OCI-LY1 (cell line): ENCODE measurements at regions not wholly inside any gene's neighbourhood (a gene's known extent, or its start where the extent isn't known, plus 50 kb on each side); places are given as distances from the start of the nearest gene placed in this dataset.

Experiments used
- H2AFZ ChIP-seq: fragments of 200-600 bp; sonication (generic), shearing (Covaris generic); 2 replicates; pipeline ENCODE4 v1.6.0; 2014; ENCODE audit warnings: antibody characterized with exemption, mild to moderate bottlenecking, low read length
- H3F3A ChIP-seq: fragments of 200-600 bp; sonication (generic), shearing (Covaris generic); 2 replicates; pipeline ENCODE4 v1.6.0; 2014; ENCODE audit warnings: mild to moderate bottlenecking, antibody characterized with exemption, low read length, moderate library complexity; ENCODE audit not compliant: insufficient read depth
- H3K27ac ChIP-seq: fragments of 200-600 bp; sonication (generic); 2 replicates; pipeline ENCODE4 v1.5.1; 2014; ENCODE audit warnings: low read length, mixed run types, mild to moderate bottlenecking, low read depth; ENCODE audit not compliant: poor library complexity, severe bottlenecking
- H3K27me3 ChIP-seq: fragments of 200-600 bp; sonication (generic); 2 replicates; pipeline ENCODE4 v1.6.0; 2014; ENCODE audit warnings: antibody characterized with exemption, mild to moderate bottlenecking, low read length, moderate library complexity; ENCODE audit not compliant: insufficient read depth
- H3K36me3 ChIP-seq: fragments of 200-600 bp; sonication (generic); 2 replicates; pipeline ENCODE4 v1.6.1; 2014; ENCODE audit warnings: mild to moderate bottlenecking, antibody characterized with exemption, low read length, moderate library complexity, mixed read lengths; ENCODE audit not compliant: insufficient read depth
- H3K4me1 ChIP-seq: fragments of 200-600 bp; sonication (generic); 2 replicates; pipeline ENCODE4 v1.5.1; 2014; ENCODE audit warnings: mild to moderate bottlenecking, low read length, moderate library complexity; ENCODE audit not compliant: insufficient read depth, severe bottlenecking
- H3K4me2 ChIP-seq: fragments of 200-600 bp; sonication (generic), shearing (Covaris generic); 2 replicates; pipeline ENCODE4 v1.6.1; 2014; ENCODE audit warnings: low read length
- H3K4me3 ChIP-seq: fragments of 200-600 bp; sonication (generic); 2 replicates; pipeline ENCODE4 v1.5.1; 2014; ENCODE audit warnings: low read length, low read depth, mild to moderate bottlenecking, mixed read lengths; ENCODE audit not compliant: poor library complexity, severe bottlenecking
- H3K79me2 ChIP-seq: fragments of 200-600 bp; shearing (Covaris generic); 2 replicates; pipeline ENCODE4 v1.6.1; 2016; ENCODE audit warnings: mixed run types, low read length, mixed read lengths; ENCODE audit not compliant: insufficient read depth
- H3K9ac ChIP-seq: fragments of 200-600 bp; sonication (generic), shearing (Covaris generic); 2 replicates; pipeline ENCODE4 v1.6.1; 2014; ENCODE audit warnings: mild to moderate bottlenecking, low read length, mixed read lengths
- H3K9me2 ChIP-seq: fragments of 200-600 bp; sonication (generic), shearing (Covaris generic); 2 replicates; pipeline ENCODE4 v1.6.1; 2014; ENCODE audit warnings: low read depth, mild to moderate bottlenecking, low read length, mixed read lengths
- H3K9me3 ChIP-seq: fragments of 200-600 bp; shearing (Covaris generic); 2 replicates; pipeline ENCODE4 v1.6.1; 2014; ENCODE audit warnings: low read length, mixed read lengths
- H4K20me1 ChIP-seq: fragments of 200-600 bp; sonication (generic), shearing (Covaris generic); 2 replicates; pipeline ENCODE4 v1.6.0; 2016; ENCODE audit warnings: mild to moderate bottlenecking, low read length; ENCODE audit not compliant: insufficient read depth
- CTCF ChIP-seq: fragments of 200-600 bp; sonication (generic), shearing (Covaris generic); IDR thresholded peaks from 2 replicates; pipeline ENCODE4 v1.5.1; 2017; ENCODE audit warnings: mild to moderate bottlenecking, antibody characterized with exemption, low read length, moderate library complexity, mixed read lengths
- EZH2 ChIP-seq: fragments of 200-600 bp; sonication (generic), shearing (Covaris generic); IDR thresholded peaks from 2 replicates; pipeline ENCODE4 v1.8.0; 2017; ENCODE audit warnings: borderline replicate concordance, mixed run types, mild to moderate bottlenecking, antibody characterized with exemption, low read length, moderate library complexity, mixed read lengths

- no peak overlapping the region for H3K9ac ChIP-seq
- H3K9me3 ChIP-seq: no peaks in the 10 kb centered on the region
- H3K79me2 ChIP-seq: no peaks in the 10 kb centered on the region
- no peak overlapping the region for H3K27ac ChIP-seq
- no peaks in the 10 kb centered on the region for H3F3A ChIP-seq
- H3K27me3 ChIP-seq: no peaks in the 10 kb centered on the region
- H3K9me2 ChIP-seq: no peaks in the 10 kb centered on the region
- H3K4me1 ChIP-seq: no peaks in the 10 kb centered on the region
- no peak overlapping the region for H3K4me3 ChIP-seq
- H2AFZ ChIP-seq: no peak overlapping the region
- no peaks in the 10 kb centered on the region for H4K20me1 ChIP-seq
- H3K4me2 ChIP-seq: no peak overlapping the region
- no peak for TF ChIP-seq CTCF
- no peak for TF ChIP-seq EZH2
- no peaks in the 10 kb centered on the region for H3K36me3 ChIP-seq
Measured at GRCh38 chr2:181273986-181274385, 183.2 kb upstream of the ITGA4 start.

DNA sequence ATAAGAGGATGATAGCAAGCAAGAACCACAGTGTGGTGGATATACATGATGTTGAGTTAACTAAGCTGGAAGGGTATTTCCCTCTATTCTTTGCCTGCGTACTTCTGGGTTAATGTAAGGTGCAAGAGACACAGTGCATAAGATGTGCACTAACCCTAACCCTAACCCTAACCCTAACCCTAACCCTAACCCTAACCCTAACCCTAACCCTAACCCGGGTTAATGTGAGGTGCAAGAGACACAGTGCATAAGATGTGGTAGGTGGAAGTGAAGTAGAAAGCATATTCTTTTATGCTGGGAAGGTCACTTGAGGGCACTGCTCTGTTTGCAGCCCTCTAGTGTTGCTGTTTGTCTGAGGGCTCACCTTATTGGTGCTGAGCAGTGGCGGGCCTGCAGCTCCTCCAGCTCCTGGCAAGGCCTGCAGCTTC lies 181.5 kb upstream of the ITGA4 start:
- H3K9ac ChIP-seq: no peak overlapping the region
- no peak overlapping the region for H3K27ac ChIP-seq
- H2AFZ ChIP-seq: no peak overlapping the region
- no peaks in the 10 kb centered on the region for H4K20me1 ChIP-seq
- no peak overlapping the region for H3K4me3 ChIP-seq
- no peaks in the 10 kb centered on the region for H3K9me3 ChIP-seq
- H3K9me2 ChIP-seq: no peaks in the 10 kb centered on the region
- no peaks in the 10 kb centered on the region for H3K79me2 ChIP-seq
- TF ChIP-seq CTCF: no peak
- TF ChIP-seq EZH2: no peak
- H3K36me3 ChIP-seq: no peaks in the 10 kb centered on the region
- no peaks in the 10 kb centered on the region for H3F3A ChIP-seq
- no peaks in the 10 kb centered on the region for H3K27me3 ChIP-seq
- H3K4me2 ChIP-seq: no peak overlapping the region
- no peaks in the 10 kb centered on the region for H3K4me1 ChIP-seq

- H2AFZ ChIP-seq: no peak overlapping the region
- no peaks in the 10 kb centered on the region for H3K27me3 ChIP-seq
- no peaks in the 10 kb centered on the region for H4K20me1 ChIP-seq
- H3K4me3 ChIP-seq: no peak overlapping the region
- no peaks in the 10 kb centered on the region for H3K4me1 ChIP-seq
- no peaks in the 10 kb centered on the region for H3K9me2 ChIP-seq
- no peaks in the 10 kb centered on the region for H3K9me3 ChIP-seq
- no peak for TF ChIP-seq EZH2
- no peak for TF ChIP-seq CTCF
- no peaks in the 10 kb centered on the region for H3K79me2 ChIP-seq
- H3K27ac ChIP-seq: no peak overlapping the region
- no peak overlapping the region for H3K9ac ChIP-seq
- no peaks in the 10 kb centered on the region for H3K36me3 ChIP-seq
- no peaks in the 10 kb centered on the region for H3F3A ChIP-seq
- H3K4me2 ChIP-seq: no peak overlapping the region
Measured at GRCh38 chr2:181281206-181281832, 175.9 kb upstream of the ITGA4 start.
